Neural cell (in vitro differentiated cells): ENCODE measurements at regions not wholly inside any gene's neighbourhood (a gene's known extent, or its start where the extent isn't known, plus 50 kb on each side); places are given as distances from the start of the nearest gene placed in this dataset.

ENCODE experiments used
- H2AFZ ChIP-seq: fragments of 200-600, 300-800 bp; sonication (generic), shearing (Covaris generic); 2 replicates; pipeline ENCODE4 v1.6.0; 2014; ENCODE audit warnings: low read depth, mild to moderate bottlenecking, antibody characterized with exemption, low read length, moderate library complexity
- H3F3A ChIP-seq: fragments of 200-600 bp; shearing (Covaris generic); 2 replicates; pipeline ENCODE4 v1.6.1; 2016; ENCODE audit warnings: mild to moderate bottlenecking, moderate library complexity, mixed read lengths, antibody characterized with exemption, low read length; ENCODE audit not compliant: insufficient read depth, poor library complexity, severe bottlenecking
- H3K27ac ChIP-seq: fragments of 200-600, 300-800 bp; sonication (generic), shearing (Covaris generic); 2 replicates; pipeline ENCODE4 v1.5.1; 2014; ENCODE audit warnings: mild to moderate bottlenecking, low read length, moderate library complexity
- H3K27me3 ChIP-seq: fragments of 300-800, 200-600 bp; sonication (generic), shearing (Covaris generic); 2 replicates; pipeline ENCODE4 v1.6.0; 2014; ENCODE audit warnings: mild to moderate bottlenecking, low read depth, low read length, moderate library complexity; ENCODE audit not compliant: insufficient read depth
- H3K36me3 ChIP-seq: fragments of 300-800, 200-600 bp; sonication (generic), shearing (Covaris generic); 2 replicates; pipeline ENCODE4 v1.5.1; 2014; ENCODE audit warnings: mild to moderate bottlenecking, antibody characterized with exemption, low read length, moderate library complexity; ENCODE audit not compliant: insufficient read depth
- H3K4me2 ChIP-seq: fragments of 300-800, 200-600 bp; sonication (generic), shearing (Covaris generic); 2 replicates; pipeline ENCODE4 v1.6.0; 2014; ENCODE audit warnings: mild to moderate bottlenecking, low read length
- H3K4me3 ChIP-seq: fragments of 300-800, 200-600 bp; sonication (generic), shearing (Covaris generic); 2 replicates; pipeline ENCODE4 v1.5.1; 2014; ENCODE audit warnings: mild to moderate bottlenecking, low read length, moderate library complexity
- H3K79me2 ChIP-seq: fragments of 200-600 bp; shearing (Covaris generic); replicated peaks from 2 replicates; pipeline ENCODE4 v1.6.0; 2014; ENCODE audit warnings: mild to moderate bottlenecking, low read length, moderate library complexity; ENCODE audit not compliant: insufficient read depth
- H3K9ac ChIP-seq: fragments of 300-800, 200-600 bp; sonication (generic), shearing (Covaris generic); 2 replicates; pipeline ENCODE4 v1.6.1; 2016; ENCODE audit warnings: mild to moderate bottlenecking, low read length, mixed read lengths
- H3K9me2 ChIP-seq: fragments of 200-600 bp; shearing (Covaris generic); 2 replicates; pipeline ENCODE4 v1.6.1; 2016; ENCODE audit warnings: mild to moderate bottlenecking, low read length, mixed read lengths; ENCODE audit not compliant: insufficient read depth
- H3K9me3 ChIP-seq: fragments of 200-600, 300-800 bp; sonication (generic), shearing (Covaris generic); 2 replicates; pipeline ENCODE4 v1.6.1; 2016; ENCODE audit warnings: mild to moderate bottlenecking, mixed run types, low read length, moderate library complexity, mixed read lengths
- H4K20me1 ChIP-seq: fragments of 200-600 bp; shearing (Covaris generic); 2 replicates; pipeline ENCODE4 v1.6.1; 2016; ENCODE audit warnings: mild to moderate bottlenecking, mixed run types; ENCODE audit not compliant: insufficient read depth
- EP300 ChIP-seq: fragments of 450-650 bp; conservative IDR thresholded peaks from 2 replicates; pipeline ENCODE4 v1.6.1; 2014; ENCODE audit warnings: antibody characterized with exemption, mild to moderate bottlenecking, moderate library complexity; ENCODE audit not compliant: poor library complexity, severe bottlenecking
- EZH2 ChIP-seq: fragments of 200-600, 300-800 bp; shearing (Covaris generic), sonication (generic); IDR thresholded peaks from 2 replicates; pipeline ENCODE4 v1.6.1; 2014; ENCODE audit warnings: antibody characterized with exemption, low read length, borderline replicate concordance, mild to moderate bottlenecking; ENCODE audit not compliant: insufficient read depth, poor library complexity, severe bottlenecking
- MXI1 ChIP-seq: fragments of 450-650 bp; conservative IDR thresholded peaks from 2 replicates; pipeline ENCODE4 v1.6.1; 2014; ENCODE audit warnings: antibody characterized with exemption, mild to moderate bottlenecking; ENCODE audit not compliant: poor library complexity, severe bottlenecking
- POLR2AphosphoS5 ChIP-seq: IDR thresholded peaks from 2 replicates; pipeline ENCODE4 v1.6.1; 2012
- RAD21 ChIP-seq: fragments of 450-650 bp; conservative IDR thresholded peaks from 2 replicates; pipeline ENCODE4 v1.6.1; 2014; ENCODE audit warnings: antibody characterized with exemption, mild to moderate bottlenecking, moderate library complexity
- SMC3 ChIP-seq: fragments of 450-650 bp; conservative IDR thresholded peaks from 2 replicates; pipeline ENCODE4 v1.6.1; 2014; ENCODE audit warnings: antibody characterized with exemption, mild to moderate bottlenecking, moderate library complexity; ENCODE audit not compliant: poor library complexity
- TAF1 ChIP-seq: IDR thresholded peaks from 2 replicates; pipeline ENCODE4 v1.6.1; 2012; ENCODE audit warnings: low read depth
- TF ChIP-seq, protein P1 (sequence below): fragments of 450-650 bp; IDR thresholded peaks from 2 replicates; pipeline ENCODE4 v1.5.1; 2014; ENCODE audit warnings: antibody characterized with exemption, mild to moderate bottlenecking, moderate library complexity; ENCODE audit not compliant: poor library complexity, severe bottlenecking
- TF ChIP-seq, protein P2 (sequence below): IDR thresholded peaks from 2 replicates; pipeline ENCODE4 v1.6.1; 2012; ENCODE audit warnings: borderline replicate concordance

DNA sequence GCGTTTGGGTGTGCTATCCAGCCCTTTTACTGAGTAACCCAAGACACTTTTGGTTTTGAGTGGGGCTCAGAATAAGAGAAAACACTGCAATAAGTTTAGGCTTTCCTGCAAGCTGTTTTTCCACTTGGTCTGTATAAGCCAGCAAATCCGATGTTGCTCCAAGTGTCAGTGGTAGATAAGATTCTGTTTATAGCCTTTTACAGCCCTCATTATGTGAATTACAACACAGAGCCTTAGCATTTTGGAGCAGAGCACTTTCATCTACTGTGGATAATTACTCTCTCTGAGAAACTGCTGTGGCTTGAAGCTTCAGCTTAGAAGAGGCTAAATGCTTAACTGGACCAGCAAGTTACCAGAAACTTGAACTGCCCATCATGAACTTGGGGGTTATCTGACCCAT, 601.1 kb downstream of the JRKL start:
- H3K4me3 ChIP-seq: no peak overlapping the region
- no peaks in the 10 kb centered on the region for H3K27me3 ChIP-seq
- no peak overlapping the region for H3K4me2 ChIP-seq
- no peaks in the 10 kb centered on the region for H3K79me2 ChIP-seq
- no peaks in the 10 kb centered on the region for H3K9me2 ChIP-seq
- H3K36me3 ChIP-seq: no peaks in the 10 kb centered on the region
- no peak overlapping the region for H2AFZ ChIP-seq
- no peaks in the 10 kb centered on the region for H3F3A ChIP-seq
- H3K9ac ChIP-seq: no peak overlapping the region
- TF ChIP-seq TAF1 (no peak), MXI1 (no peak), SMC3 (no peak), POLR2AphosphoS5 (no peak), EZH2 (no peak), EP300 (no peak), RAD21 (no peak)
- TF ChIP-seq, protein P1, sequence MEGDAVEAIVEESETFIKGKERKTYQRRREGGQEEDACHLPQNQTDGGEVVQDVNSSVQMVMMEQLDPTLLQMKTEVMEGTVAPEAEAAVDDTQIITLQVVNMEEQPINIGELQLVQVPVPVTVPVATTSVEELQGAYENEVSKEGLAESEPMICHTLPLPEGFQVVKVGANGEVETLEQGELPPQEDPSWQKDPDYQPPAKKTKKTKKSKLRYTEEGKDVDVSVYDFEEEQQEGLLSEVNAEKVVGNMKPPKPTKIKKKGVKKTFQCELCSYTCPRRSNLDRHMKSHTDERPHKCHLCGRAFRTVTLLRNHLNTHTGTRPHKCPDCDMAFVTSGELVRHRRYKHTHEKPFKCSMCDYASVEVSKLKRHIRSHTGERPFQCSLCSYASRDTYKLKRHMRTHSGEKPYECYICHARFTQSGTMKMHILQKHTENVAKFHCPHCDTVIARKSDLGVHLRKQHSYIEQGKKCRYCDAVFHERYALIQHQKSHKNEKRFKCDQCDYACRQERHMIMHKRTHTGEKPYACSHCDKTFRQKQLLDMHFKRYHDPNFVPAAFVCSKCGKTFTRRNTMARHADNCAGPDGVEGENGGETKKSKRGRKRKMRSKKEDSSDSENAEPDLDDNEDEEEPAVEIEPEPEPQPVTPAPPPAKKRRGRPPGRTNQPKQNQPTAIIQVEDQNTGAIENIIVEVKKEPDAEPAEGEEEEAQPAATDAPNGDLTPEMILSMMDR: no peak
- TF ChIP-seq, protein P2, sequence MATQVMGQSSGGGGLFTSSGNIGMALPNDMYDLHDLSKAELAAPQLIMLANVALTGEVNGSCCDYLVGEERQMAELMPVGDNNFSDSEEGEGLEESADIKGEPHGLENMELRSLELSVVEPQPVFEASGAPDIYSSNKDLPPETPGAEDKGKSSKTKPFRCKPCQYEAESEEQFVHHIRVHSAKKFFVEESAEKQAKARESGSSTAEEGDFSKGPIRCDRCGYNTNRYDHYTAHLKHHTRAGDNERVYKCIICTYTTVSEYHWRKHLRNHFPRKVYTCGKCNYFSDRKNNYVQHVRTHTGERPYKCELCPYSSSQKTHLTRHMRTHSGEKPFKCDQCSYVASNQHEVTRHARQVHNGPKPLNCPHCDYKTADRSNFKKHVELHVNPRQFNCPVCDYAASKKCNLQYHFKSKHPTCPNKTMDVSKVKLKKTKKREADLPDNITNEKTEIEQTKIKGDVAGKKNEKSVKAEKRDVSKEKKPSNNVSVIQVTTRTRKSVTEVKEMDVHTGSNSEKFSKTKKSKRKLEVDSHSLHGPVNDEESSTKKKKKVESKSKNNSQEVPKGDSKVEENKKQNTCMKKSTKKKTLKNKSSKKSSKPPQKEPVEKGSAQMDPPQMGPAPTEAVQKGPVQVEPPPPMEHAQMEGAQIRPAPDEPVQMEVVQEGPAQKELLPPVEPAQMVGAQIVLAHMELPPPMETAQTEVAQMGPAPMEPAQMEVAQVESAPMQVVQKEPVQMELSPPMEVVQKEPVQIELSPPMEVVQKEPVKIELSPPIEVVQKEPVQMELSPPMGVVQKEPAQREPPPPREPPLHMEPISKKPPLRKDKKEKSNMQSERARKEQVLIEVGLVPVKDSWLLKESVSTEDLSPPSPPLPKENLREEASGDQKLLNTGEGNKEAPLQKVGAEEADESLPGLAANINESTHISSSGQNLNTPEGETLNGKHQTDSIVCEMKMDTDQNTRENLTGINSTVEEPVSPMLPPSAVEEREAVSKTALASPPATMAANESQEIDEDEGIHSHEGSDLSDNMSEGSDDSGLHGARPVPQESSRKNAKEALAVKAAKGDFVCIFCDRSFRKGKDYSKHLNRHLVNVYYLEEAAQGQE: no peak
- no peaks in the 10 kb centered on the region for H3K9me3 ChIP-seq
- no peaks in the 10 kb centered on the region for H4K20me1 ChIP-seq
- H3K27ac ChIP-seq: no peak overlapping the region

- Histone ChIP-seq H3K27ac (no peak overlapping the region), H3K79me2 (no peaks in the 10 kb centered on the region), H4K20me1 (no peaks in the 10 kb centered on the region), H3F3A (no peaks in the 10 kb centered on the region), H3K27me3 (no peaks in the 10 kb centered on the region), H3K36me3 (no peaks in the 10 kb centered on the region), H3K4me2 (no peak overlapping the region), H2AFZ (no peak overlapping the region), H3K9ac (no peak overlapping the region), H3K4me3 (no peak overlapping the region), H3K9me2 (no peaks in the 10 kb centered on the region), H3K9me3 (no peaks in the 10 kb centered on the region)
- TF ChIP-seq POLR2AphosphoS5 (no peak), EZH2 (no peak), SMC3 (no peak), MXI1 (no peak), TAF1 (no peak), RAD21 (no peak), EP300 (no peak)
- TF ChIP-seq, protein P2: no peak
- TF ChIP-seq, protein P1: no peak
These were observed 610.7 kb downstream of the JRKL start for GRCh38 chr11:97000481-97000880.
